ENCODE measurements at regions not wholly inside any gene's neighbourhood (a gene's known extent, or its start where the extent isn't known, plus 50 kb on each side); places are given as distances from the start of the nearest gene placed in this dataset.

GRCh38 chr7:38002689-38003088, 82.2 kb downstream of the EPDR1 start:
- no peak for DNase-seq

- no peak for DNase-seq
Measured at GRCh38 chr7:38006559-38006958, 86.1 kb downstream of the EPDR1 start.

- no peak for DNase-seq
Measured at GRCh38 chr7:38007096-38007495, 86.7 kb downstream of the EPDR1 start.

GRCh38 chr7:38013246-38013645, 92.8 kb downstream of the EPDR1 start:
- DNase-seq: no peak

- DNase-seq: no peak
Measured at GRCh38 chr7:38016567-38016966, 96.1 kb downstream of the EPDR1 start.

GRCh38 chr7:38017320-38017719, 96.9 kb downstream of the EPDR1 start:
- no peak for DNase-seq

- DNase-seq: peak; percentile 16
Measured at GRCh38 chr7:38020121-38020785, 99.8 kb downstream of the EPDR1 start.

- no peak for DNase-seq
Measured at GRCh38 chr7:38021892-38022291, 101.5 kb downstream of the EPDR1 start.

GRCh38 chr7:38025815-38026214, 105.4 kb downstream of the EPDR1 start:
- DNase-seq: no peak

GRCh38 chr7:38027884-38028455, 107.5 kb downstream of the EPDR1 start:
- no peak for DNase-seq

GRCh38 chr7:38034062-38034908, 113.8 kb downstream of the EPDR1 start:
- no peak for DNase-seq

- no peak for DNase-seq
Measured at GRCh38 chr7:38040831-38041230, 120.4 kb downstream of the EPDR1 start.

GRCh38 chr7:38049679-38050078, 128.4 kb upstream of the STARD3NL start:
- no peak for DNase-seq

- DNase-seq: no peak
Measured at GRCh38 chr7:38051311-38051710, 126.7 kb upstream of the STARD3NL start.

GRCh38 chr7:38051786-38052185, 126.3 kb upstream of the STARD3NL start:
- no peak for DNase-seq

GRCh38 chr7:38052786-38053185, 125.3 kb upstream of the STARD3NL start:
- DNase-seq: no peak

GRCh38 chr7:38054199-38054598, 123.8 kb upstream of the STARD3NL start:
- no peak for DNase-seq

- DNase-seq: no peak
Measured at GRCh38 chr7:38057829-38058228, 120.2 kb upstream of the STARD3NL start.

GRCh38 chr7:38060116-38060515, 117.9 kb upstream of the STARD3NL start:
- DNase-seq: no peak

GRCh38 chr7:38060637-38061036, 117.4 kb upstream of the STARD3NL start:
- no peak for DNase-seq

GRCh38 chr7:38066391-38066790, 111.7 kb upstream of the STARD3NL start:
- no peak for DNase-seq

GRCh38 chr7:38068461-38068860, 109.6 kb upstream of the STARD3NL start:
- DNase-seq: peak; percentile 50

- no peak for DNase-seq
Measured at GRCh38 chr7:38069052-38069451, 109.0 kb upstream of the STARD3NL start.

- peak; percentile 3 for DNase-seq
Measured at GRCh38 chr7:38070718-38071117, 107.3 kb upstream of the STARD3NL start.
